BJ (cell line): ENCODE measurements at regions not wholly inside any gene's neighbourhood (a gene's known extent, or its start where the extent isn't known, plus 50 kb on each side); places are given as distances from the start of the nearest gene placed in this dataset.

Source experiments
- CTCF ChIA-PET: fragments of 350-600 bp; formaldehyde crosslinking; extraction: SDS; loops from one replicate; lab custom pipeline; 2021; ENCODE audit warnings: antibody characterized with exemption, inconsistent platforms; lab: Yijun Ruan, JAX
- POLR2A ChIA-PET: fragments of 300-600 bp; sonication (Branson Sonifier 250); formaldehyde crosslinking; extraction: SDS; loops from one replicate; lab custom pipeline; 2021; ENCODE audit warnings: antibody characterized with exemption; lab: Charles Lee
- DNase-seq: peaks from one replicate; pipeline ENCODE4 v3.0.0-alpha.2; 2011; ENCODE audit warnings: low read depth
- H3K27me3 ChIP-seq: 2 replicates; pipeline ENCODE4 v1.6.0; 2011; ENCODE audit warnings: low read length; ENCODE audit not compliant: control insufficient read depth, insufficient read depth
- H3K36me3 ChIP-seq: 2 replicates; pipeline ENCODE4 v1.5.1; 2011; ENCODE audit warnings: low read length; ENCODE audit not compliant: control insufficient read depth, insufficient read depth
- H3K4me3 ChIP-seq: 2 replicates; pipeline ENCODE4 v1.5.1; 2011; ENCODE audit warnings: low read depth, mild to moderate bottlenecking, control low read depth, low read length
- CTCF ChIP-seq: IDR thresholded peaks from 2 replicates; pipeline ENCODE4 v1.5.1; 2011; ENCODE audit warnings: low read depth, mild to moderate bottlenecking, control low read depth, inconsistent platforms, low read length, moderate library complexity; ENCODE audit not compliant: insufficient read depth

GRCh38 chr5:137808503-137809135 lies 54.5 kb upstream of the HNRNPA0 start:
- H3K36me3 ChIP-seq, result no peaks in the 10 kb centered on the region
- no peak overlapping the region for H3K4me3 ChIP-seq
- no peak for TF ChIP-seq CTCF
- CTCF ChIA-PET, result interaction anchor here (1.5 kb wide), 1 partner anchor 29 kb away, joined by 6 read pairs; no protein-coding TSS in a partner anchor
- no peaks in the 10 kb centered on the region for H3K27me3 ChIP-seq
- no peak for DNase-seq
- POLR2A ChIA-PET, result no interaction called here

GRCh38 chr5:137815202-137815990 lies 52.3 kb upstream of the MYOT start:
- ChIA-PET CTCF (interaction anchor here (1.1 kb wide), 1 partner anchor 9 kb away, joined by 3 read pairs; no protein-coding TSS in a partner anchor), POLR2A (no interaction called here)
- TF ChIP-seq CTCF, result no peak
- DNase-seq, result no peak
- no peak overlapping the region for H3K4me3 ChIP-seq
- H3K36me3 ChIP-seq, result no peaks in the 10 kb centered on the region
- H3K27me3 ChIP-seq, result peaks cover 2% of the 10 kb centered on the region; the same call in 1 of the 2 replicates
